GM12864 (cell line): ENCODE measurements at regions not wholly inside any gene's neighbourhood (a gene's known extent, or its start where the extent isn't known, plus 50 kb on each side); places are given as distances from the start of the nearest gene placed in this dataset.

Experiments used
- DNase-seq: peaks from one replicate; pipeline ENCODE4 v3.0.0-alpha.2; 2011; ENCODE audit warnings: low read depth
- H3K4me3 ChIP-seq: 2 replicates; pipeline ENCODE4 v1.5.1; 2011; ENCODE audit warnings: mild to moderate bottlenecking, low read depth, low read length, control low read depth
- TF ChIP-seq, protein P1 (sequence below): IDR thresholded peaks from 2 replicates; pipeline ENCODE4 v1.5.1; 2011; ENCODE audit warnings: low read depth, mild to moderate bottlenecking, moderate library complexity, low read length, control low read depth, inconsistent platforms; ENCODE audit errors: missing control alignments

DNA sequence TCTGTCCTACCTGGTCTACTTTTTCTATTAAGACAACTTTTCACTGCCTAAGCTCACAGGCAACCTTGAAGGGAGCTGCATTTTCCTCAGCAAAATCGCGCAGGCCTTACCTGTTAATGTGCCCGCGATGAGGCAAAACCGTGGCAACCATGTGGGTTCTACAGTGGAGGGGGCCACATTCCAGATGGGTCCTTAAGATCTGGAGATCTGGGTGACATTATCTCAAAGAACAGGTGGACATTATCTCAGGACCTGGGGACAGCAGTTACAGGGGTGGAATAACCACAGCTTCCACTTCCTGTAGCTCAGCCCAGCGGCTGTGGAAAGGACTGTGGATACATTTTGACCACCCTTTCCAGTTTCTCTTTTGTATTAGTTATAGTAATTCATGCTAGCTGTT lies 112.8 kb upstream of the PTCH1 start:
- DNase-seq, result no peak
- TF ChIP-seq, protein P1, sequence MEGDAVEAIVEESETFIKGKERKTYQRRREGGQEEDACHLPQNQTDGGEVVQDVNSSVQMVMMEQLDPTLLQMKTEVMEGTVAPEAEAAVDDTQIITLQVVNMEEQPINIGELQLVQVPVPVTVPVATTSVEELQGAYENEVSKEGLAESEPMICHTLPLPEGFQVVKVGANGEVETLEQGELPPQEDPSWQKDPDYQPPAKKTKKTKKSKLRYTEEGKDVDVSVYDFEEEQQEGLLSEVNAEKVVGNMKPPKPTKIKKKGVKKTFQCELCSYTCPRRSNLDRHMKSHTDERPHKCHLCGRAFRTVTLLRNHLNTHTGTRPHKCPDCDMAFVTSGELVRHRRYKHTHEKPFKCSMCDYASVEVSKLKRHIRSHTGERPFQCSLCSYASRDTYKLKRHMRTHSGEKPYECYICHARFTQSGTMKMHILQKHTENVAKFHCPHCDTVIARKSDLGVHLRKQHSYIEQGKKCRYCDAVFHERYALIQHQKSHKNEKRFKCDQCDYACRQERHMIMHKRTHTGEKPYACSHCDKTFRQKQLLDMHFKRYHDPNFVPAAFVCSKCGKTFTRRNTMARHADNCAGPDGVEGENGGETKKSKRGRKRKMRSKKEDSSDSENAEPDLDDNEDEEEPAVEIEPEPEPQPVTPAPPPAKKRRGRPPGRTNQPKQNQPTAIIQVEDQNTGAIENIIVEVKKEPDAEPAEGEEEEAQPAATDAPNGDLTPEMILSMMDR, result no peak

DNA sequence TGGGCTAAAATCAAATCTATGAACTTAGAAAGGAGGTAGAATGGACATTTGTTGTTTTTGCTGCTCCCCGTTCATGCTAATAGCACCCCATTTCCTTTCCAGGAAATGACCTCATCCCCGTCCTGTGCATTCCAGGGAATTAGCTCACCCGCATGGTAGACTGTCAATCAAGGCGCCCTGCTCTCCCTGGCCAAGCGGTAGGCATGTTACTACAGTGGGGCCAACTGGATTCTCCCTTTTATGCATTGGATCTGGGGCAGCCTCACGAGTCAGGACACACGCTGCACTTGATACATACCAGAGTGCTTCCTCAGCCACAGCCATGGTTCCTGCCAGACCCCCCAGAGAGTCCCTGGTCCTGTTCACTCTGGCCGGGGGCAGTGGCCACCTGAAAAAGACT lies 111.0 kb upstream of the PTCH1 start:
- TF ChIP-seq, protein P1, result no peak
- H3K4me3 ChIP-seq, result no peak overlapping the region
- no peak for DNase-seq

More for the DNA sequence above, 112.8 kb upstream of the PTCH1 start:
- H3K4me3 ChIP-seq, result no peak overlapping the region

DNA sequence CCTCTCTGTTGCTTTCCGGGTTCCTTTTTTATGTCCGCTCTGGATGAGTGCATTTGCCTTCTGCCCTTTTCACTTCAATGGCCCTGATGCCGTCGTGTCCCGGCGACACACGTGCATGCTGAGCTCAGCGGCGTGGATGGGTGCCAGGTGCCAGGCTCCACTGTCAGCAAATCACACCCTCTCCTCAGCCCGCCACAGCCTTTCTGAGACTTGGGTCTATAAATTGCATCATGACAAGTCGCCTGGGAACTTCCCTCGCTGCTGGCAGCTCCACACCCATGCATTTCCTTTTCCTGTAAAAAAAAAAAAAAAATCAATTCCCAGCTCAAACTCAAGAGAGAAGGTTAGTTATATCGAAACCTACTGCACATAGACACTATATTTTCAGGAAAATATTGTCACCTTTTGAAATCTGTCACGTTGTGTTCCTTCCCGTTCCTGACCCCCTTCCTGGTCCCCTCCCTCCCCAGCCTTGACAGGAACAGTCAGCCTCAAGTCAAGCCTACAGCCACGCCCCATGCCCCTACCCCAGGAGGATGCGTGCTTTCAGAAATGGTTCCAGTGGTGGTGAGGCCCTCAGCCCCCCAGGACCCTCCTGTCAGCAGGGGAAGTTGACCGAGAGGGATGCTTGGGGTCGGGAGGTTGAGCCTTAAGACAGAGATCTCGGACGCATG lies 110.3 kb upstream of the PTCH1 start:
- TF ChIP-seq, protein P1, result no peak
- DNase-seq, result no peak

DNA sequence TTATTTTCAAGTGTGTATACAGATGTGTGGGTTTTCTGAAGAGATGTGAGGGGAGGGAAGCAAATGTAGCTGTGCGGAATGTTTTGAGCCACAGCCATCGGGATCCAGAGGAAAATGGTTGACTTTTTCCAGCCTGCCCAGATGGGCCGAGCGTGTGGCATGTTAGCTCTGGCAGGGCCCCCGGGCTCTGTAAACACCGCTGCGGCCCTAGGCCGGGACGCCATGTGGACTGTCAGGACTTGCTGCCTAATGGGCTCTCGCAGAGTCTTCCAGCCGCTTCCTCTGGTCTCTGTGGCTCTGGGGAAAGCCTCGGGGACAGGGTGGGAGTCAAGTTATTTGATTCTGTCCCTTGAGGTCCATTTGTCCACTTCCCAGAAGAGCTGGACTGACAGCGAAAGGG lies 109.6 kb upstream of the PTCH1 start:
- TF ChIP-seq, protein P1, result no peak
- no peak for DNase-seq
- no peak overlapping the region for H3K4me3 ChIP-seq

More for the DNA sequence above, 110.3 kb upstream of the PTCH1 start:
- H3K4me3 ChIP-seq, result no peak overlapping the region

DNA sequence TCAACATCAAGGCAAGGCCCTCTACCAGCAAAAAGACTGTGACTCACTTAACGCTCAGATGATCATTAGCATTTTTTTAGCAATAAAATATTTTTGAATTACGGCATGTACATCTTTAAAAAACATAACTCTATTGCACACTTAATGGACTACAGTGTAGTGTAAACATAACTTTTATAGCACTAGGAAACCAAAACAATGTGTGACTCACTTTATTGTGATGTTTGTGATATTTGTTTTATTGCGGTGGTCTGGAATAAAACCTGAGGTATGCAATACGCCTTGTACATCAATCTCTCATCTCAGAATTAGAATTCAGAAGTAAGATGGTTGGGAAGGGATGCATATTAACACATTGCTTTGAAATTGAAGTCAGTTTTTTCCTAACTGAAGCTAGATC lies 106.9 kb upstream of the PTCH1 start:
- H3K4me3 ChIP-seq, result no peak overlapping the region
- DNase-seq, result no peak
- TF ChIP-seq, protein P1, result no peak

DNA sequence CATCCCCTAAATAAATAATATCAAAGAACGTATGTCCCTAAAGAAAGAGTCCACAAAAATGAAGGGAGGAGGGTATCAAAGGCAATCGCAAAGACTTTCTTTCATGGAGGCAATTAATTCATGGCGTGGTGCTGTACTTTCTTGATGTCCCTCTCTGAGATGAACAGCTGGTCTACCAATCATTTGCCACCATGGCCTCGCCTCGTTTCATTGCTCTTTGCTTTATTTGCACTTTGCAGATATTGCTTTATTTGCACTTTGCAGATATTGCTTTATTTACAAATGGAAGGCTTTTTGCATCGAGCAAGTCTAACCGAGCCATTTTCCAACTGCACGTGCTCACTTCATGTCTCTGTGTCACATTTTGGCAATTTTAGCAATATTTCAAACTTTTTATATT lies 104.0 kb upstream of the PTCH1 start:
- no peak overlapping the region for H3K4me3 ChIP-seq
- DNase-seq, result no peak
- TF ChIP-seq, protein P1, result no peak

DNA sequence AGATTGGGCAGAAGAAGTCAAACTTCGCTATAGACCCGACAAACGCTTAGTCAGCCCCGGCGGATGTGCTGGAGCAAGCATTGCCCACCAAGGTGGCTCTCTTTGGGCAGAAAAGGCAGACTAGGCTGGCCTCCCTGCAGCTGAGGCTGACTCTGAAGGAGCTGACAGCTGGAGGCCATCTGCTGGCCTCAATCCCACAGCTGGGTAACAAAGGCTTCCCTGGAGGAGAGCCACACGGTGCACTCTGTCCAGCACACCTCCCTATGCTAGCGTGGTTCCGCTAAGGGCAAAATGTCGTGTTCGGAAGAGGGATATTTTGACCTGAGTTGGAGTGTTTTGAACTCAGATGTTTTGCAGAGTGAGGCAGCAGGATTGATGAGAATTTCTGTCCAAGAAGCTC lies 103.5 kb upstream of the PTCH1 start:
- H3K4me3 ChIP-seq, result no peak overlapping the region
- TF ChIP-seq, protein P1, result no peak
- no peak for DNase-seq
